GM12878 (cell line): ENCODE measurements at regions not wholly inside any gene's neighbourhood (a gene's known extent, or its start where the extent isn't known, plus 50 kb on each side); places are given as distances from the start of the nearest gene placed in this dataset.

Experiments
- ATAC-seq: fragments of 200-7000 bp; cut with Tn5 transposase; 3 replicates; pipeline ENCODE4 v1.9.1; 2020; ENCODE audit warnings: mild to moderate bottlenecking, moderate library complexity
- BruUV-seq: library from RNA; stranded (reverse); fragments of 400-500 nt; replicated peaks from 2 replicates; lab custom pipeline; 2021; lab: Mats Ljungman, UMichigan
- CTCF ChIA-PET: fragments of 300-600 bp; sonication (Branson Sonifier 250); formaldehyde crosslinking; extraction: SDS; loops from one replicate; lab custom pipeline; 2021; ENCODE audit warnings: inconsistent platforms; lab: Yijun Ruan, JAX
- POLR2A ChIA-PET: fragments of 350-600 bp; formaldehyde crosslinking; extraction: SDS; loops from one replicate; lab custom pipeline; 2021; ENCODE audit warnings: inconsistent platforms; lab: Charles Lee
- RAD21 ChIA-PET: fragments of 300-600 bp; sonication (Branson Sonifier 250); formaldehyde crosslinking; loops from one replicate; lab custom pipeline; 2023; ENCODE audit warnings: antibody characterized with exemption; ENCODE audit not compliant: unreplicated experiment; lab: Charles Lee
- SMC1A ChIA-PET: fragments of 300-600 bp; sonication (Branson Sonifier 250); formaldehyde crosslinking; loops from one replicate; lab custom pipeline; 2023; ENCODE audit not compliant: unreplicated experiment, uncharacterized antibody; lab: Charles Lee
- DNase-seq: peaks from one replicate; pipeline ENCODE4 v3.0.0-alpha.2; 2011; ENCODE audit warnings: low read depth, low spot score
- FAIRE-seq: peaks from 3 replicates; lab custom pipeline; 2011; peaks lifted over from hg19 to GRCh38; lab: Jason Lieb, UNC
- H2AFZ ChIP-seq: 2 replicates; pipeline ENCODE4 v1.6.0; 2011; ENCODE audit warnings: low read depth, low read length, control low read depth; ENCODE audit not compliant: control insufficient read depth
- H3K27ac ChIP-seq: 2 replicates; pipeline ENCODE4 v1.5.1; 2011; ENCODE audit warnings: control low read depth; ENCODE audit not compliant: control insufficient read depth, insufficient read depth
- H3K27me3 ChIP-seq, 2 experiments: replicated peaks in 1 of 2; 2 replicates each; pipeline versions ENCODE4 v1.6.0 to v1.6.1; 2011; ENCODE audit warnings: low read length in 1 of 2; ENCODE audit not compliant: control insufficient read depth in 2 of 2, insufficient read depth in 2 of 2
- H3K36me3 ChIP-seq, 2 experiments: 2 replicates each; pipeline ENCODE4 v1.5.1; 2011; ENCODE audit warnings: low read length in 1 of 2; ENCODE audit not compliant: control insufficient read depth in 2 of 2, insufficient read depth in 2 of 2
- H3K4me1 ChIP-seq: 2 replicates; pipeline ENCODE4 v1.6.1; 2011; ENCODE audit warnings: mild to moderate bottlenecking, low read length, moderate library complexity, mixed read lengths; ENCODE audit not compliant: control insufficient read depth, insufficient read depth
- H3K4me2 ChIP-seq: 2 replicates; pipeline ENCODE4 v1.6.0; 2011; ENCODE audit warnings: control low read depth; ENCODE audit not compliant: control insufficient read depth, insufficient read depth
- H3K4me3 ChIP-seq: fragments of 200-600 bp; sonication (generic); 2 replicates; pipeline ENCODE4 v1.5.1; 2016
- H3K79me2 ChIP-seq: 2 replicates; pipeline ENCODE4 v1.6.0; 2011; ENCODE audit warnings: low read length; ENCODE audit not compliant: control insufficient read depth, insufficient read depth
- H3K9ac ChIP-seq: 2 replicates; pipeline ENCODE4 v1.8.0; 2011; ENCODE audit warnings: low read length, control low read depth, mixed read lengths; ENCODE audit not compliant: control insufficient read depth, insufficient read depth
- H3K9me3 ChIP-seq: replicated peaks from 3 replicates; pipeline ENCODE4 v1.5.1; 2011; ENCODE audit warnings: mild to moderate bottlenecking, low read length; ENCODE audit not compliant: control insufficient read depth, insufficient read depth
- H4K20me1 ChIP-seq: 2 replicates; pipeline ENCODE4 v1.6.0; 2011; ENCODE audit not compliant: control insufficient read depth, insufficient read depth
- BMI1 ChIP-seq: fragments of 450-650 bp; IDR thresholded peaks from 2 replicates; pipeline ENCODE4 v1.6.1; 2016; ENCODE audit warnings: mild to moderate bottlenecking, moderate library complexity, borderline replicate concordance
- IKZF1 ChIP-seq: fragments of 450-650 bp; conservative IDR thresholded peaks from 2 replicates; pipeline ENCODE4 v1.6.1; 2017; ENCODE audit warnings: antibody characterized with exemption, mild to moderate bottlenecking
- IKZF2 ChIP-seq, 2 experiments: fragments of 450-650 bp; IDR thresholded peaks; 2 replicates each; pipeline ENCODE4 v1.6.1; 2017; ENCODE audit warnings: mild to moderate bottlenecking in 2 of 2, moderate library complexity in 2 of 2
- JUNB ChIP-seq: IDR thresholded peaks from 2 replicates; pipeline ENCODE4 v1.6.1; 2016; ENCODE audit warnings: antibody characterized with exemption, mild to moderate bottlenecking
- NBN ChIP-seq: fragments of 450-650 bp; IDR thresholded peaks from 2 replicates; pipeline ENCODE4 v1.6.1; 2016
- USF2 ChIP-seq: IDR thresholded peaks from 2 replicates; pipeline ENCODE4 v1.6.1; 2011; ENCODE audit warnings: low read depth, low read length, improper control_type of control experiment, borderline replicate concordance
- ZBED1 ChIP-seq: IDR thresholded peaks from 2 replicates; pipeline ENCODE4 v1.6.1; 2016; ENCODE audit warnings: borderline replicate concordance
- WGBS: methylation state at CpG from one replicate; pipeline ENCODE4 v1.1.6; 2016; ENCODE audit warnings: low lambda C conversion rate; ENCODE audit not compliant: insufficient replicate concordance, insufficient coverage; ENCODE audit errors: missing lambda C conversion rate; 5-methylcytosine and 5-hydroxymethylcytosine counted together
- in situ Hi-C: fragments of 300-500 bp; cut with MboI; formaldehyde crosslinking; loops from 9 replicates; pipeline ENCODE4 v1.14.3; 2018; ENCODE audit warnings: mixed read lengths
- intact Hi-C: fragments of 100-400 bp; cut with micrococcal nuclease; formaldehyde crosslinking; loops from one replicate; pipeline ENCODE4 v1.14.2; 2022; ENCODE audit not compliant: unreplicated experiment
- TF ChIP-seq, protein P1 (sequence below): fragments of 450-650 bp; IDR thresholded peaks from 2 replicates; pipeline ENCODE4 v1.6.1; 2016; ENCODE audit warnings: mild to moderate bottlenecking, moderate library complexity, borderline replicate concordance

DNA sequence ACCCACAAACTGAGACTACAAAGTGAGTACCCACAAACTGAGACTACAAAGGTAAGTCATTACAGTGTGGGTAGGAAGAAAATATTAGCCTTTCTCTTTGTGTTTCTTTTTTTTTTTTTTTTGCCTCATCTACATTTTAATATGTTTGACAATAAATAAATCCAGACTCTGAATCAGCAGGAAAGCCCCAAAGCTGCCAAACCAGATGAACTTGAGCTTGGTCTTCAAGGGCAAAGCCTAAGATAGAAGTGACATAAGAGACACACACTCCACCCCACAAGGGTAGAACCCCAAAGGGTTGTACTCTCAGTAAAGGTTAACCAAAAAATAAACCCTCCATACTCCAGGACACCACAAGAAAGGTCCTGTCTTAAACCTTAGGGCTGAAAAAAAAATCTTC is 326.8 kb upstream of the ARID1B start (continued):
- TF ChIP-seq USF2 (no peak), BMI1 (no peak), NBN (no peak), IKZF1 (no peak)

- Histone ChIP-seq H3K9ac (no peak overlapping the region), H3K27me3 (no peaks in the 10 kb centered on the region), H3K4me3 (no peak overlapping the region), H3K27ac (no peak overlapping the region), H3K79me2 (no peaks in the 10 kb centered on the region), H3K4me2 (no peak overlapping the region), H3K4me1 (no peaks in the 10 kb centered on the region), H4K20me1 (no peaks in the 10 kb centered on the region), H2AFZ (no peak overlapping the region), H3K9me3 (no peaks in the 10 kb centered on the region), H3K36me3 (no peaks in the 10 kb centered on the region)
- TF ChIP-seq BMI1: no peak
- TF ChIP-seq, protein P1, sequence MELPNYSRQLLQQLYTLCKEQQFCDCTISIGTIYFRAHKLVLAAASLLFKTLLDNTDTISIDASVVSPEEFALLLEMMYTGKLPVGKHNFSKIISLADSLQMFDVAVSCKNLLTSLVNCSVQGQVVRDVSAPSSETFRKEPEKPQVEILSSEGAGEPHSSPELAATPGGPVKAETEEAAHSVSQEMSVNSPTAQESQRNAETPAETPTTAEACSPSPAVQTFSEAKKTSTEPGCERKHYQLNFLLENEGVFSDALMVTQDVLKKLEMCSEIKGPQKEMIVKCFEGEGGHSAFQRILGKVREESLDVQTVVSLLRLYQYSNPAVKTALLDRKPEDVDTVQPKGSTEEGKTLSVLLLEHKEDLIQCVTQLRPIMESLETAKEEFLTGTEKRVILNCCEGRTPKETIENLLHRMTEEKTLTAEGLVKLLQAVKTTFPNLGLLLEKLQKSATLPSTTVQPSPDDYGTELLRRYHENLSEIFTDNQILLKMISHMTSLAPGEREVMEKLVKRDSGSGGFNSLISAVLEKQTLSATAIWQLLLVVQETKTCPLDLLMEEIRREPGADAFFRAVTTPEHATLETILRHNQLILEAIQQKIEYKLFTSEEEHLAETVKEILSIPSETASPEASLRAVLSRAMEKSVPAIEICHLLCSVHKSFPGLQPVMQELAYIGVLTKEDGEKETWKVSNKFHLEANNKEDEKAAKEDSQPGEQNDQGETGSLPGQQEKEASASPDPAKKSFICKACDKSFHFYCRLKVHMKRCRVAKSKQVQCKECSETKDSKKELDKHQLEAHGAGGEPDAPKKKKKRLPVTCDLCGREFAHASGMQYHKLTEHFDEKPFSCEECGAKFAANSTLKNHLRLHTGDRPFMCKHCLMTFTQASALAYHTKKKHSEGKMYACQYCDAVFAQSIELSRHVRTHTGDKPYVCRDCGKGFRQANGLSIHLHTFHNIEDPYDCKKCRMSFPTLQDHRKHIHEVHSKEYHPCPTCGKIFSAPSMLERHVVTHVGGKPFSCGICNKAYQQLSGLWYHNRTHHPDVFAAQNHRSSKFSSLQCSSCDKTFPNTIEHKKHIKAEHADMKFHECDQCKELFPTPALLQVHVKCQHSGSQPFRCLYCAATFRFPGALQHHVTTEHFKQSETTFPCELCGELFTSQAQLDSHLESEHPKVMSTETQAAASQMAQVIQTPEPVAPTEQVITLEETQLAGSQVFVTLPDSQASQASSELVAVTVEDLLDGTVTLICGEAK: no peak
- TF ChIP-seq JUNB: no peak
- no peak for TF ChIP-seq IKZF2 (IDR thresholded peaks at IDR 0.05)
- no peak for TF ChIP-seq ZBED1
- intact Hi-C loops: no loop called here
- WGBS: 17% methylated on average over 3 of the region's 3 CpGs
- POLR2A ChIA-PET: interaction anchor here (1.5 kb wide), 1 partner anchor 11 kb away, joined by 3 read pairs; no protein-coding TSS in a partner anchor
- BruUV-seq: no TSS peak
- SMC1A ChIA-PET: no interaction called here
- CTCF ChIA-PET: interaction anchor here (1.7 kb wide), 1 partner anchor 11 kb away, joined by 5 read pairs; no protein-coding TSS in a partner anchor
- in situ Hi-C loops: no loop called here
- no peak for FAIRE-seq
- RAD21 ChIA-PET: no interaction called here
- DNase-seq: no peak
- no peak for ATAC-seq
Measured at GRCh38 chr6:156449569-156449968, 327.6 kb upstream of the ARID1B start.
